NB4 (cell line): ENCODE measurements at regions not wholly inside any gene's neighbourhood (a gene's known extent, or its start where the extent isn't known, plus 50 kb on each side); places are given as distances from the start of the nearest gene placed in this dataset.

ENCODE experiments used
- CTCF ChIP-seq: IDR thresholded peaks from one replicate; pipeline ENCODE4 v1.5.1; 2012; ENCODE audit warnings: low read depth, low read length
- POLR2A ChIP-seq: IDR thresholded peaks from 2 replicates; pipeline ENCODE4 v1.6.1; 2011; ENCODE audit warnings: mild to moderate bottlenecking; ENCODE audit not compliant: insufficient read length; ENCODE audit errors: extremely low read depth

GRCh38 chr20:40547483-40548091, 141.4 kb downstream of the MAFB start:
- no peak for TF ChIP-seq POLR2A
- TF ChIP-seq CTCF: no peak
